Jurkat, Clone E6-1 (cell line): ENCODE measurements at regions not wholly inside any gene's neighbourhood (a gene's known extent, or its start where the extent isn't known, plus 50 kb on each side); places are given as distances from the start of the nearest gene placed in this dataset.
"Not testable (repeated sequence)": the region's sequence is repeated elsewhere in the genome, so short reads cannot be mapped to it uniquely, and the experiment has no call there.

Source experiments
- DNase-seq: peaks from one replicate; pipeline ENCODE4 v3.0.0-alpha.2; 2011; ENCODE audit warnings: low read depth, low spot score
- H3K4me3 ChIP-seq: 2 replicates; pipeline ENCODE4 v1.5.1; 2011; ENCODE audit warnings: mild to moderate bottlenecking, low read length, control low read depth, moderate library complexity

DNA sequence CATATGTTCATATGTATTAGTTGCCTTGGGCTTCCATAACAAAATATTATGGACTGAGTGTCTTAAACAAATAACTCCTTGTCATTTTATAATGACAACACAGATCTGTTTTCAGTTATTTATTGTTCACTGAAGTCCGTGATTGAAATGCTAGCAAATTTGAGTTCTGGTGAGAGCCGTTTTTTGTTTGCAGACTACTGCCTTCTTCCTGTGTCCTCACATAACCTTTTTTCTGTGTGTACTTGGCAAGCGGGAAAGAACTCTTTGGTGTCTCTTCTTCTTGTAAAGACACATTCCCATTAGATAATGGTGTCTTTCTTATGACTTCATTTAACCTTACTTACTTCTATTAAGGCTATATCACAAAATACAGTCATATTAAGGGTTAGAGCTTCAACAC is 482.9 kb upstream of the EYS start:
- DNase-seq, result no peak
- no peak overlapping the region for H3K4me3 ChIP-seq

DNA sequence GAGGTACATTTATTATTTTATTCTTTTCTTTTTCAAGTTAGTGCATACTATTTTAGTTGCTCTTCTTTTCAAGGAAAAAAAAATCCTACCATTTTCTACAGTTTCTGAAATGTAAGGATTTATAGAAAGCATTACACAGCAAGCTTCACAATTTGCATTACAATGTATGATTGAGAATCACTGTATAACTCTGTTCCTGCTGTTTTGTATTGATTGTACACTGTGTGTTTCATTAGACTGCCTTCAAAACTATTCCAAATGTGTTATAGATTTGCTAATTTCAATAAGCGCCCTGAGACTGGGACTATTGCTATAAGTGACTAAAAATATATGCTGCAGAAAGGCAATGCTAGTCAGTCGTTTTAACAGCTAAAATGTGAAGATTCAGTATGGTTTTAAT is 479.7 kb upstream of the EYS start:
- no peak overlapping the region for H3K4me3 ChIP-seq
- no peak for DNase-seq

DNA sequence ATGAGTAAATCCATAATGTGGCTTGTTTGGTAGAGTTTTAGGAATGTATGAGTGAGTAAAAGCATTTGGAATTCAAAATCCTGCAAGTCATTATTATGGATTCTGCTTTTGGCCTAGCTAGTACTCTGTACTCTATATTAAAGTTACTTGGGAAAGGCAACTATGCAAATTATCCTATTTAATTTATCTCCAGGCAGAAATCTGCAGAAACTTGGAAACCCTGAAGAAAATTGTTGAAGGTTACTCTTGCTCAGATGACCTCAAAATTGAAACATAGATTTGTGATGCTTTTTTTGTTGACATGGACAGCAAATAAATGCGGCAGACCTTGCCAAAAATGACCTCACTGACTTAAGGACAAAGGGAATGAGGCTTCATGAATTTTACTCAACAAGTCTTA is 477.1 kb upstream of the EYS start:
- H3K4me3 ChIP-seq, result no peak overlapping the region
- DNase-seq, result no peak

DNA sequence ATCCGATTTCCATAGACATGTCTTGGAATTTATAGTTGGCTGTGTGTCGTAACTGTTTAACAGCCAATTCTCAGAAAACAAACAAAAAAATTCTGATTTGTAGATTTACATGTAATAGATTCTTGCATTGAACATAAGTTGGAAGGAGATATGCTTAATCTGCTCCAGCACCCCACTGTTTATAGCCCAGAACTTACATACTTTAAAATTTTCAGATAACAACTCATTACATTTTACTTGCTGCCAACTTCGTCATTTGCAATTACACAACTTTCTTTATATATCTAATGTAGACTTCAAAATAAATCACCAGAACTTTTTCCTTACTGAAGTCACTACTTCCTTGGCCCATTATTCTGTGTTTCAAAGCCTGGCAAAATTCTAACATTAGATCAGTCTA is 472.3 kb upstream of the EYS start:
- no peak overlapping the region for H3K4me3 ChIP-seq
- no peak for DNase-seq

DNA sequence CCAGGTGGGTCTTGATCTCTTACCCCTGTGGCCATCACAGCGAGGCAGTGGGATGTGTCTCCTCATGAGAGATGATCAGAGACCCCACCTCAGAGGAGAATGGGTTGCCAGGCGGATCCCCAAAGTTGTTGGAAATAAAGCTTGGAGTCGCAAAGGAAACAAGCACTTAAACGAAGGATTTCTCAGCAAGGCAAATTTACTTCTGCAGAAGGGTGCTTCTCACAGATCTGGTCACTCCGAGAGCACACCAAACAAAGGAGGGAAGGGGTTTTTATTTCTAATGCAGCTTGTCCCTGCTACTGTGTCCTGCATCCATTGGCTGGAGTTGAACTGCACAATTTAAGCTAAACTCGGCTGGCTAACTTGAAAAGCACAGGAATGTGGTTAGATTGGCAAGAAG is 466.6 kb upstream of the EYS start:
- DNase-seq, result no peak
- no peak overlapping the region for H3K4me3 ChIP-seq

DNA sequence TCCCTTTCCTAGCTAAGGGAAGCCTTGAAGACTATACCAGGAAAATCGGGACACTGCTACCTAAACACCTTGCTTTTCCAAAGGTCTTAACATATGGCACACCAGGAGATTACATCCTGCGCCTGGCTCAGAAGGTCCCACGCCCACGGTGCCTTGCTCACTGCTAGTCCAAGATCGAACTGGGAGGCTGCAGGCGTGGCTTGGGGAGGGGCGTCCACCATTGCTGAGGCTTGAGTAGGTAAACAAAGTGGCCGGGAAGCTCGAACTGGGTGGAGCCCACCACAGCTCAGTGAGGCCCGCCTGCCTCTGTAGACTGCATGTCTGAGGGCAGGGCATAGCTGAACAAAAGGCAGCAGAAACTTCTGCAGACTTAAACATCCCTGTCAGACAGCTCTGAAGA is 459.7 kb upstream of the EYS start:
- DNase-seq, H3K4me3 ChIP-seq: not testable (repeated sequence)

DNA sequence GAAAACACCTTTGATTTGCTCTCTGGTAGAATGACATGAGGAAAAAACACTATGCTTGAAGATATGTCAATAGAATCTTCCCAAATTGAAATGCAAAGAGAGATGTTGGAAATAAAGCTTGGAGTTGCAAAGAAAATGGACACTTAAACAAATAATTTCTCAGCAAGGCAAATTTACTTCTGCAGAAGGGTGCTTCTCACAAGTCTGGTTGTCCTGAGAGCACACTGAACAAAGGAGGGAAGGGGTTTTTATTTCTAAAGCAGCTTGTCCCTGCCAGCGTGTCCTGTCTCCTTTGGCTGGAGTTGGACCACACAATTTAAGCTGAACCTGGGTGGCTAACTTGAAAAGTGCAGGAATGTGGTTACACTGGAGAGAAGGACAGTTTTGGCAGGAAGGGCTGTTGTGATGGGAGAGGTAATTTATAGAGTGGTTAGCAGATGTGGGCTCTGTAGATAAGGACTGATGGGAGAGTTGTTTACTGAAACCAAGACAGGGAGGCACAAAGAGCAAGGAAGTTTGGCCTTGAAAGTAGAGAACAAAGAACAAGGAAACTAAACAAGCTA is 454.6 kb upstream of the EYS start:
- no peak for DNase-seq
- no peak overlapping the region for H3K4me3 ChIP-seq

DNA sequence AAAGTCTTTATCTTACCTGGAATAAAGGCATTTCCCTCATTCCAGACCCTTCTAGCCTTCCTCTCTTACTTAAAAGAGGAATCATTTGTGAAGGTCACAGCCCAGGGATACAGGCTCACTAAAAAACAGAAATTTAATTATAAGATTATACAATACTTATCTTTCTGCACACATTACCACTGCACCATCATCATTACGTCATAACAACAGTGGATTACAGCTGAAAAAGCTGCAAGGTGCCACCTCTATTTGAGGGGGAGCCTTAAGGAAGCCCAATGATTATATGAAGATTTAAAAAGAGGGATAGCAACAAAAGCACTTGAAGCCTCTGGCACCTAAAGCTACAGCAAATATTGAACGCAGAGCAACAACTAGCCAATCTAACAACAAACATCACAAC is 452.9 kb upstream of the EYS start:
- DNase-seq, result no peak
- H3K4me3 ChIP-seq, result no peak overlapping the region

DNA sequence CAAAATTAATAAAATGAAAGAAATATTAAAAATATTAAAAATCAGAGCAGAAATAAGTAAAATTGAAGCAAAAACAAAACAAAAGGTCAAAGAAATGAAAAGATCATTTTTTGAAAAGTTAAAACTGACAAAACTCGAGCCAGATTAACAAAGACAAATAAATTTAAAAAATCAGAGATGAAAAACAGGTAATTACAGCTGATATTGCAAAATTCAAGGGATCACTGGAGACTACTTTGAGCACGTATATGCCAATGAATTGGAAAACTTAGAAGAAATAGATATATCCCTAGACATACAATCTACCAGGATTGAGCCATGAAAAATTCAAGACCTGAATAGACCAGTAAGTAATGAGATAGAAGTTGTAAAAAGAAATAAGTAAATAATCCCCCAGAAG is 446.2 kb upstream of the EYS start:
- no peak for DNase-seq
- no peak overlapping the region for H3K4me3 ChIP-seq

DNA sequence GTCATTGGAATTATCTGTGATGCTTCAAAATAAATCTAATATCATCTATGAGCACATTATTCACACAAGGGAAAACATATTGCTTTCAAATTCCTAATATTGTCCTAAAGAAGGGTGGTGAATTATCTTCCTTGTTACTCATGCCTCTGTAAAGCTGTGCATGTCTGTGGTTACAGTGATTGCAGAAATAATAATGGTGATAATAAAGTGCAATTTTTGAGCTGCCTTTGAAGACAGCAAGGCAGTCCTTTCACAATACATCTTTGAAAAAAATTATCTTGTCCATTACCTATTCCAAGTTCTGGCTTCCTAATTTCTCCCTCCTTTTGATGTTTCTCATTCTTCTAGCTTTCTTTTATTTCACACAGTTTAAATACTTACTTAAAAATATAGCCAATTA is 442.1 kb upstream of the EYS start:
- no peak for DNase-seq
- H3K4me3 ChIP-seq, result no peak overlapping the region

DNA sequence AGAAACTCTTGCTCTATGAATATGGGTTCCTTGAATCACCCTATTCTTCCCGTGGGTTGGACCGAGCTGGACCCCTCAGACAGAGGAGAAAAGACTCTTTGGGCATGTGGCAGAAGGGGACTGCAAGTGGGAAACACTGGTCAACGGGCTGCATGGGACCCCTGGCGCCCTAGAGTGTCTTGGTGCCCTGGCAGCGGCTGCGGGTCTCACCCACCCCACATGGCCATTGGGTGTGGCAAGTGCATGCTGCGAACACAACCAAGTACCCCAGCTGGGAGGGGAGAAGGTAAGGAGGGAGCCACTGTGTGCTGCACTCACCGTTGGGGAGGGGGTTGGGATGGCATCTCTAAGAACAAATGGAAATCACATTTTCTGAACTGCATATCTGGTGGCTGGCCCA is 438.8 kb upstream of the EYS start:
- no peak for DNase-seq
- no peak overlapping the region for H3K4me3 ChIP-seq

DNA sequence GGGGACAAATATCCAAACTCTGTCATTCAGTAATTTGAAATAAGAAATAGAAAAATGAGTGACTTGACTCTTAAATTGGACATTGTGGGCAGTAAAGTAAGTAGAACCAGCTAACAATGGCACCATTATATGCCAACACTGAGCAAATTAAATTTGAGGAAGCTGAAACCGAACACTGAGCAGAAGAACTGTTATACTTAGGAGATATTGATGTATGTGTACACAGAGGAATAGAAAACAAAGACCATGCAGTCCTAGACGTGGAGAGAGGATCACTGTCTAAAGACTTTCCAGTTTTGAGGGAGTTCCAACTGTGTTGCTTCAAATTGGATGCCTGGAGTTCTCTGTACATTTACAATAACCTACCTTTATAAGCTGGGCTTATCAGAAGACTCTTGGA is 427.0 kb upstream of the EYS start:
- no peak for DNase-seq
- no peak overlapping the region for H3K4me3 ChIP-seq

DNA sequence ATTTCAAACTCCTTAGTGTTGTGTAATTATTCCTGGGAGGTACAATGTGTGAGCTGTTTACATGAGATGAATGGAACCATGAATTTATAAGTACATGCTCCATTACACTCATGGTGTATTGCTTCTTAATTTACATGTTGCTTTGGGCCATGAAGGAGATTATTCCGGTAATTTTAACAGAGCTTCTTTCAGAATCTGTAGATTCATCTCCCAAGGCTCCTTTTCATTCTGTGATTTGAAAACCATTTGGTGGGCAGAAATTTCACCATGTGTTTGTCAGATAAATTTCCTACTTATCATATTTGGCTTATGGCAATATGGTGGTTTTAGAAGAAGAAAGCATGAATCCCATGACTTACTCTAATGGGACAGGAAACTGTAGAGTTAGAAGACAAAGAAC is 421.6 kb upstream of the EYS start:
- no peak overlapping the region for H3K4me3 ChIP-seq
- DNase-seq, result no peak

DNA sequence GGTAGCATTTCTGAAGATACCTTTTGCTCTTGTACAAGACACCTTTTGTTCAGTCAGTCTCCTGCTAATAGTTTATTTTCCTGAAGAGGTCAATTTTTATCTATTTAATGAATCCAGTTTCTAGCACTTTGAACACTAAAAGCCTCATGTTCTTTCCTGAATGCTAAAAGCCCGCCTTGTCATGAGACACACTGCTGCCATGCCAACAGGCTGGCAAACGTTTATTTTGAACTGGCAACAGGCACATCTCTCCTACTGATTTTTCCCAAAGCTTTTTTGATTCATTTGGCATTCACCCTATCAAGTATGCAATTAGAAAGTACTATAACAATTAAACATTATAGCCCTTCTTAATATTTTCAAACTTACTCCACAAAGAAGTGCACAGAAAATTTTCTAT is 421.2 kb upstream of the EYS start:
- no peak for DNase-seq
- H3K4me3 ChIP-seq, result no peak overlapping the region

DNA sequence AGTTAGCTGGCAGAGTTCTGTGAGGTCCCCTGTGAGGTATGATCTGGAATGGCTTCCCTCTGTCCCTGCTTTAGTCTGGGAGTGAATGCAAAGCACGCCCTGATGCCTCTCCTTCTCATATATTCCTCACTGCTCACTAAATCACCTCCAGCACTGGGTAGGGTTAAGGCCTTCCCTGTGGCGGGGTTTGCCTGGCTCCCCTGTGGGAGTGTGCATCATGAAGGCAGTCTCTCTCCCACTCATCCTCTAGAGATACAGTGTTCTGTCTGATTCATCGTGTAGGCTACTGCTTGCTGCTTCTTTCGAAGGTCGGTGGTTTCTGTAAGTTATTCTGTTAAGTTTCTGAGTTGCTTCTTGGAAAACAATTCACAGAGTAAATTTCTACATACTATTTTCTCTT is 420.0 kb upstream of the EYS start:
- DNase-seq, result no peak
- H3K4me3 ChIP-seq, result no peak overlapping the region

DNA sequence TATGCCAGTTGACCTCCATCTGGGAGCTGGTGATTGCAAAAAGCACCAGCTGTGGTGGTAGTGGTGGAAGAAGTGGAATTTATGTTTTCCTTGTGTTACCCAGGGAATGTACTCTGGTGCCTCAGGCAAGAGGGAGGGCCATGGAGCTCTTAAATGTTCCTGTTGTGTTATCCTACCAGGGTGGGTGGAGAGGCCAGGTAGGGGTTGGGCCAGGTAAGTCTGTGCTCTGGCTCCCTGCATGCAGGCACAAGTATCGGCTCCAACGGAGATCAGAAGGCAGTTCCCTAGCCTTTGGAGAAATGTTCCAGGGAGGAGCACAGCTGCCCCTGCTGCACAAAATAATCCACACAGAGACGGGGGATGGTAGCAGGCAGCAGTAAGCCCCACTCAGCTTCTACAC is 419.3 kb upstream of the EYS start:
- no peak for DNase-seq
- no peak overlapping the region for H3K4me3 ChIP-seq

DNA sequence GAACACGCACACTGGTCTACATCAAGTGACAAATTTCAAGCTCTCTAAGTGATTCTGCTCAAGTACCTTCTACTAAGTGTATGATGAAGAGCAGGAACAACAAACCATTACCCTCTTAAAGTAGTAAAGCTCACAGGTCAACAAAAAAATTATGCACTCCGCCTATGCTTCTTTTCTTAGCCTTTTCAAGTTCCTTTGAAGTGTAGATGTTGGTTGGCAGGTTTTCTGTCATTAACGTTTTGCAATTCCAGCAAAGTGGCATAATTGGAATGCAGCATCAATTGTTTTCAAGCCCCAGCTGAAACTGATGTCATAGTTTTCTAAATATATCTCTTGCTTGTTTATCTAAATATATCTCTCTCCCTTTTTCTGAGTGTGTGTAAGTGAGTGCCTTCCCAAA is 396.9 kb upstream of the EYS start:
- DNase-seq, result no peak

DNA sequence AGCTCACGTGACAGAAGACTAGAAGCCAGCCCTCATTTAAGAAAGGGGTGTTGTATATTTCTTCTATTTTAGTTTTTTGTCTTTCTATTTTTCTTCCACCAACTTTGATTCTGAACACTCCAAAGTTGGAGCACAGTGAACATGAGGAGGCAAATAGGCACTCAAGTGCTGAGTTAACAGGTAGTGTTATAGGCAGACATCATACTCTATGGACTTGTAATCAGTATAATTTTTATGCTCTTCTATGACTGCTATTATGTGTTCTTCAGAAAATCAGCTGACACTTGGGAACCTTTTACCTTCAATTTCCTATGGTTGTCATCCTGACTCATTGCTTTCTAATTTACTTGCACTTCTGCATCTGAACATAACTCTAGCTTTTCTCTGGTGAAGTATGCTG is 396.3 kb upstream of the EYS start:
- DNase-seq, result no peak
- no peak overlapping the region for H3K4me3 ChIP-seq

More for the DNA sequence above, 396.9 kb upstream of the EYS start:
- H3K4me3 ChIP-seq, result no peak overlapping the region

DNA sequence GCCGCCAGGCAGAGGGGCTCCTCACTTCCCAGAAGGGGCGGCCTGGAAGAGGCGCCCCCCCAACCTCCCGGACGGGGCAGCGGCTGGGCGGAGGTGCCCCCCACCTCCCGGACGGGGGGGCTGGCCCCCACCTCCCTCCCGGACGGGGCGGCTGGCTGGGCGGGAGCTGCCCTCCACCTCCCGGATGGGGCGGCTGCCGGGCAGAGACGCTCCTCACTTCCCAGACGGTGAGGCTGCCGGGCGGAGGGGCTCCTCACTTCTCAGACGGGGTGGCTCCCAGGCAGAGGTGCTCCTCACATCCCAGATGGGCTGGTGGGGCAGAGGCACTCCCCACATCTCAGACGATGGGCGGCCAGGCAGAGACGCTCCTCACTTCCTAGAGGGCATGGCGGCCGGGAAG is 389.7 kb upstream of the EYS start:
- DNase-seq, result no peak
- no peak overlapping the region for H3K4me3 ChIP-seq

DNA sequence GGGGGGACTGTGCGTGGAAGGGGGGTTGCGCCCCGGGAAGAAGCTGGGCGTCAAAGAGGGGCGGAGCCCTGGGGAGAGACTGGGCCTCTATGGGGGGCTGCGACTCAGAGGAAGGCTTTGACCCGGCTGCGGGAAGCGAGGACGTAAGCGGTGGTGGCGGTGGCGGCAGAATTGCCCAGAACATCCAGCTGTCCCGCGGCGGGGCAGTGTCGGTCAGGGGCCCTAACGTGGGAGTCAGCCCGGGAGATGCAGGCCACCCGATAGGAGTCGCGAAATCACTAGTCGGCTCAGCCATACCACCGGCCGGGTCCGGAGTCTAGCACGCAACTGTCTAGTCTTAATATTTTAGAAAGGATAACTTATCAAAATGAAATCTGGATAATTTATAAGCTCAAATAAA is 387.6 kb upstream of the EYS start:
- no peak for DNase-seq
- H3K4me3 ChIP-seq, result no peak overlapping the region

DNA sequence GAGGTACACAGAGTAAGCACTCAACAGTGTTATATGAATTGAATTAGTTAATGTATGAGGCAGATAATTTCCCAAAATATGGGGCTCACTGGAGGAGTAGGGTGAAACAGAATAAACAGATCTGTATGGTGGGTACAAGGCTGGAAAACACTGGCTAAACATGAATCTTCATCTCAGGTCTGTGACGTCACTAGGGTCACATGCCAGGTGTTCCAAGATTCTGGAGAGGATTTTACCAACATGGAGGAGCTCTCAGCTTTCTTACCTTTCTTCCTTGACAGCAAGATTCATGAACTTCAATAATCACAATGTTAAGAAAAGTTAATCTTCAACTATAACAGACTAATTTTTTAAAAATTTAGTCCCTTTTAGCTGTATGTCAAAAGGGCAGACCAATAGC is 385.3 kb upstream of the EYS start:
- DNase-seq, H3K4me3 ChIP-seq: not testable (repeated sequence)

DNA sequence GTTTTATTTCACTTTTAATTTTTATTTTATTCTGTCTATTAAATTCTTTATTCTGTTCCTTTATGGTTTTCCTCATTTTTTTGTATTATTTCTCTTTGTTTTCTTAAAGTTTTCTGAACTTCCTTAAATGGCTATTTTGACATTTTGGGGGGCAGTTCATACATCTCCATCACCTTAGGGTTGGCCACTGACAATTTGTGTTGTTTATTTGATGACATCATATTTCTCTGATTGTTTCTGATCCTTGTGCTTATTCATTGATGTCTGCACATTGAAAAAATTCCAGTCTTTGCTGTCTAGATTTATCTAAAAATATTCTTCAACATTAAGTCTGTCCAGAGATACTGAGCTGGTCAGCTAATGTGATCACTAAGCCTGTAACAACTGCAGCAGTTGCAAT is 379.5 kb upstream of the EYS start:
- DNase-seq, result no peak
- H3K4me3 ChIP-seq, result no peak overlapping the region
